Keratinocyte (primary cell): ENCODE measurements at regions not wholly inside any gene's neighbourhood (a gene's known extent, or its start where the extent isn't known, plus 50 kb on each side); places are given as distances from the start of the nearest gene placed in this dataset.

Experiments
- DNase-seq: peaks from one replicate; pipeline ENCODE4 v3.0.0-alpha.2; 2011; ENCODE audit warnings: low read depth, missing footprints, low spot score
- FAIRE-seq: peaks from 2 replicates; lab custom pipeline; 2011; peaks lifted over from hg19 to GRCh38; lab: Jason Lieb, UNC
- H2AFZ ChIP-seq: 2 replicates; pipeline ENCODE4 v1.6.0; 2012; ENCODE audit warnings: low read length, control low read depth, inconsistent platforms; ENCODE audit not compliant: control insufficient read depth
- H3K27ac ChIP-seq: 2 replicates; pipeline ENCODE4 v1.5.1; 2011; ENCODE audit warnings: low read length; ENCODE audit not compliant: control insufficient read depth, insufficient read depth
- H3K27me3 ChIP-seq: 3 replicates; pipeline ENCODE4 v1.6.0; 2011; ENCODE audit warnings: low read length; ENCODE audit not compliant: control insufficient read depth, insufficient read depth; ENCODE audit errors: extremely low read depth
- H3K36me3 ChIP-seq, 2 experiments: 2 replicates in 1 of 2; 3 replicates in 1 of 2; pipeline ENCODE4 v1.5.1; 2011; ENCODE audit warnings: low read length in 2 of 2, mild to moderate bottlenecking in 1 of 2; ENCODE audit not compliant: control insufficient read depth in 2 of 2, insufficient read depth in 2 of 2; ENCODE audit errors: extremely low read depth in 1 of 2
- H3K4me1 ChIP-seq: 3 replicates; pipeline ENCODE4 v1.5.1; 2011; ENCODE audit warnings: low read length; ENCODE audit not compliant: control insufficient read depth, insufficient read depth; ENCODE audit errors: extremely low read depth
- H3K4me2 ChIP-seq: 3 replicates; pipeline ENCODE4 v1.6.0; 2011; ENCODE audit warnings: low read depth, low read length; ENCODE audit not compliant: control insufficient read depth, insufficient read depth; ENCODE audit errors: extremely low read depth
- H3K4me3 ChIP-seq, 3 experiments: fragments of 200-600 bp in 1 of 3; sonication (generic) in 1 of 3; 2 replicates in 2 of 3; 3 replicates in 1 of 3; pipeline ENCODE4 v1.5.1; 2011 to 2016; ENCODE audit warnings: low read length in 3 of 3, mild to moderate bottlenecking in 3 of 3, control low read depth in 2 of 3, inconsistent platforms in 1 of 3, low read depth in 1 of 3, mixed read lengths in 1 of 3, mixed run types in 1 of 3, moderate library complexity in 1 of 3; ENCODE audit not compliant: control insufficient read depth in 2 of 3, insufficient read depth in 2 of 3; ENCODE audit errors: extremely low read depth in 1 of 3
- H3K79me2 ChIP-seq: 2 replicates; pipeline ENCODE4 v1.6.0; 2012; ENCODE audit warnings: low read length; ENCODE audit not compliant: control insufficient read depth, insufficient read depth
- H3K9ac ChIP-seq: 3 replicates; pipeline ENCODE4 v1.6.0; 2011; ENCODE audit warnings: low read length; ENCODE audit not compliant: control insufficient read depth, insufficient read depth; ENCODE audit errors: extremely low read depth
- H3K9me1 ChIP-seq: 3 replicates; pipeline ENCODE4 v1.6.0; 2011; ENCODE audit warnings: low read length; ENCODE audit not compliant: control insufficient read depth, insufficient read depth; ENCODE audit errors: extremely low read depth
- H3K9me3 ChIP-seq: 2 replicates; pipeline ENCODE4 v1.5.1; 2012; ENCODE audit warnings: low read depth, low read length; ENCODE audit not compliant: control insufficient read depth
- H4K20me1 ChIP-seq: 3 replicates; pipeline ENCODE4 v1.6.0; 2011; ENCODE audit warnings: low read length; ENCODE audit not compliant: control insufficient read depth, insufficient read depth; ENCODE audit errors: extremely low read depth
- CTCF ChIP-seq, 3 experiments: IDR thresholded peaks in 1 of 3; conservative IDR thresholded peaks in 1 of 3; optimal IDR thresholded peaks in 1 of 3; 2 replicates in 2 of 3; 3 replicates in 1 of 3; pipeline versions ENCODE3 to v1.5.1; 2011; ENCODE audit warnings: low read length in 3 of 3, mild to moderate bottlenecking in 3 of 3, moderate library complexity in 2 of 3, control low read depth in 1 of 3, inconsistent platforms in 1 of 3; ENCODE audit not compliant: insufficient read depth in 2 of 3; ENCODE audit errors: extremely low read depth in 1 of 3
- EZH2 ChIP-seq: IDR thresholded peaks from one replicate; pipeline ENCODE4 v1.6.1; 2012; ENCODE audit warnings: inconsistent platforms, mild to moderate bottlenecking, low read length, moderate library complexity
- dilution Hi-C: fragments of 300-500 bp; cut with MboI; formaldehyde crosslinking; loops from one replicate; pipeline ENCODE4 v1.7.0; 2020; ENCODE audit warnings: low sequenced_read_pairs; ENCODE audit not compliant: extremely low pct_ligation_motif_present

- H2AFZ ChIP-seq: no peak overlapping the region
- no peaks in the 10 kb centered on the region for H4K20me1 ChIP-seq
- no peaks in the 10 kb centered on the region for H3K36me3 ChIP-seq
- no peak overlapping the region for H3K4me2 ChIP-seq
- no peaks in the 10 kb centered on the region for H3K4me1 ChIP-seq
- DNase-seq: no peak
- H3K9me3 ChIP-seq: no peaks in the 10 kb centered on the region
- H3K27me3 ChIP-seq: no peaks in the 10 kb centered on the region
- dilution Hi-C loops: no loop called here
- H3K9ac ChIP-seq: no peak overlapping the region
- no peak overlapping the region for H3K4me3 ChIP-seq
- H3K9me1 ChIP-seq: no peaks in the 10 kb centered on the region
- H3K27ac ChIP-seq: no peak overlapping the region
- H3K79me2 ChIP-seq: no peaks in the 10 kb centered on the region
- no peak for FAIRE-seq
- no peak for TF ChIP-seq CTCF (optimal IDR thresholded peaks at IDR 0.05 in 1 of 3, IDR thresholded peaks at IDR 0.05 in 1 of 3, conservative IDR thresholded peaks at IDR 0.05 in 1 of 3; ENCODE audit: extremely low read depth in 1 of 3, insufficient read depth in 2 of 3, low read length in 3 of 3)
- no peak for TF ChIP-seq EZH2
Observed at GRCh38 chr13:34681405-34681955, 260.6 kb upstream of the NBEA start.

GRCh38 chr13:34695063-34695462 lies 247.0 kb upstream of the NBEA start:
- H3K9me1 ChIP-seq: no peaks in the 10 kb centered on the region
- no peaks in the 10 kb centered on the region for H3K36me3 ChIP-seq
- no peak overlapping the region for H3K27ac ChIP-seq
- H3K79me2 ChIP-seq: no peaks in the 10 kb centered on the region
- no peaks in the 10 kb centered on the region for H3K9me3 ChIP-seq
- no peaks in the 10 kb centered on the region for H4K20me1 ChIP-seq
- H3K9ac ChIP-seq: no peak overlapping the region
- no peak for DNase-seq
- no peak for FAIRE-seq
- H2AFZ ChIP-seq: peak overlapping the region; percentile 29
- dilution Hi-C loops: no loop called here
- peaks cover 9% of the 10 kb centered on the region for H3K4me1 ChIP-seq
- no peak overlapping the region for H3K4me3 ChIP-seq
- TF ChIP-seq CTCF (optimal IDR thresholded peaks at IDR 0.05 in 1 of 3, IDR thresholded peaks at IDR 0.05 in 1 of 3, conservative IDR thresholded peaks at IDR 0.05 in 1 of 3; ENCODE audit: extremely low read depth in 1 of 3, insufficient read depth in 2 of 3, low read length in 3 of 3): no peak
- no peak for TF ChIP-seq EZH2
- no peaks in the 10 kb centered on the region for H3K27me3 ChIP-seq
- peak overlapping the region; percentile 14 for H3K4me2 ChIP-seq
